HCT116 (cell line): ENCODE measurements at regions not wholly inside any gene's neighbourhood (a gene's known extent, or its start where the extent isn't known, plus 50 kb on each side); places are given as distances from the start of the nearest gene placed in this dataset.

Experiments
- ATAC-seq: fragments of 200-7000 bp; cut with Tn5 transposase; 2 replicates; pipeline ENCODE4 v1.9.1; 2020; ENCODE audit warnings: mild to moderate bottlenecking, moderate library complexity
- BruUV-seq: library from RNA; stranded (reverse); fragments of 400-500 nt; replicated peaks from 2 replicates; lab custom pipeline; 2021; lab: Mats Ljungman, UMichigan
- CTCF ChIA-PET: fragments of 300-600 bp; sonication (Branson Sonifier 250); formaldehyde crosslinking; loops from one replicate; lab custom pipeline; 2021; ENCODE audit warnings: antibody characterized with exemption; lab: Charles Lee
- POLR2A ChIA-PET: fragments of 300-600, 350-600 bp; sonication (Branson Sonifier 250); formaldehyde crosslinking; loops from one replicate; lab custom pipeline; 2021; ENCODE audit warnings: antibody characterized with exemption; lab: Charles Lee
- RAD21 ChIA-PET, 2 experiments: fragments of 300-600 bp; sonication (Branson Sonifier 250); formaldehyde crosslinking; loops; one replicate each; lab custom pipeline; 2023; ENCODE audit warnings: low total read pairs in 2 of 2; ENCODE audit not compliant: uncharacterized antibody in 2 of 2, unreplicated experiment in 2 of 2, low non-redundant PET in 1 of 2; lab: Charles Lee
- DNase-seq: peaks from one replicate; pipeline ENCODE4 v3.0.0-alpha.2; 2010; ENCODE audit warnings: low read depth, low spot score
- H2AFZ ChIP-seq: fragments of 200-600 bp; shearing (Covaris generic), sonication (generic); 2 replicates; pipeline ENCODE4 v1.6.1; 2017; ENCODE audit warnings: low read depth, mixed run types, mixed read lengths, antibody characterized with exemption, low read length; ENCODE audit not compliant: poor library complexity, severe bottlenecking
- H3K27ac ChIP-seq: 2 replicates; pipeline ENCODE4 v1.5.1; 2012; ENCODE audit warnings: low read depth, low read length
- H3K27me3 ChIP-seq: fragments of 200-600 bp; sonication (generic); 2 replicates; pipeline ENCODE4 v1.6.1; 2016; ENCODE audit warnings: mixed run types, low read length, mixed read lengths; ENCODE audit not compliant: insufficient read depth
- H3K36me3 ChIP-seq, 2 experiments: fragments of 200-500 bp in 1 of 2; fragments of 200-600 bp in 1 of 2; sonication (Bioruptor generic) in 1 of 2; sonication (generic) in 1 of 2; 2 replicates each; pipeline versions ENCODE4 v1.5.1 to v1.6.1; 2014 to 2016; ENCODE audit warnings: low read length in 2 of 2, inconsistent platforms in 1 of 2, mixed read lengths in 1 of 2, mixed run types in 1 of 2; ENCODE audit not compliant: insufficient read depth in 2 of 2, control insufficient read depth in 1 of 2
- H3K4me1 ChIP-seq, 2 experiments: fragments of 200-600 bp in 1 of 2; sonication (generic) in 1 of 2; 2 replicates each; pipeline versions ENCODE4 v1.5.1 to v1.6.1; 2012 to 2017; ENCODE audit warnings: low read length in 2 of 2, inconsistent platforms in 1 of 2, mild to moderate bottlenecking in 1 of 2, mixed read lengths in 1 of 2, mixed run types in 1 of 2, moderate library complexity in 1 of 2; ENCODE audit not compliant: insufficient read depth in 2 of 2, control insufficient read depth in 1 of 2
- H3K4me2 ChIP-seq: fragments of 200-600 bp; sonication (generic); 2 replicates; pipeline ENCODE4 v1.6.1; 2017; ENCODE audit warnings: mixed run types, low read length, mixed read lengths
- H3K4me3 ChIP-seq, 2 experiments: fragments of 200-600 bp in 1 of 2; sonication (generic) in 1 of 2; replicated peaks in 1 of 2; 2 replicates each; pipeline ENCODE4 v1.5.1; 2011 to 2016; ENCODE audit warnings: low read length in 2 of 2, control low read depth in 1 of 2, low read depth in 1 of 2, mild to moderate bottlenecking in 1 of 2, mixed read lengths in 1 of 2, mixed run types in 1 of 2
- H3K79me2 ChIP-seq: fragments of 200-600 bp; sonication (generic); 2 replicates; pipeline ENCODE4 v1.6.1; 2017; ENCODE audit warnings: mild to moderate bottlenecking, mixed run types, low read length, moderate library complexity, mixed read lengths; ENCODE audit not compliant: insufficient read depth
- H3K9ac ChIP-seq: fragments of 200-600 bp; sonication (generic); 2 replicates; pipeline ENCODE4 v1.6.1; 2016; ENCODE audit warnings: low read length, mixed read lengths
- H3K9me2 ChIP-seq: fragments of 200-600 bp; sonication (generic), shearing (Covaris generic); 2 replicates; pipeline ENCODE4 v1.6.1; 2017; ENCODE audit warnings: mixed run types, mild to moderate bottlenecking, moderate library complexity; ENCODE audit not compliant: insufficient read depth
- H3K9me3 ChIP-seq, 2 experiments: fragments of 200-500 bp in 1 of 2; fragments of 200-600 bp in 1 of 2; sonication (Bioruptor generic) in 1 of 2; sonication (generic) in 1 of 2; 2 replicates each; pipeline ENCODE4 v1.6.1; 2014 to 2017; ENCODE audit warnings: low read length in 2 of 2, mixed read lengths in 2 of 2, inconsistent platforms in 1 of 2, low read depth in 1 of 2, mild to moderate bottlenecking in 1 of 2, mixed run types in 1 of 2, moderate library complexity in 1 of 2; ENCODE audit not compliant: control insufficient read depth in 1 of 2, insufficient read depth in 1 of 2
- H4K20me1 ChIP-seq: fragments of 200-600 bp; sonication (generic), shearing (Covaris generic); 2 replicates; pipeline ENCODE4 v1.6.1; 2017; ENCODE audit warnings: mixed run types, mild to moderate bottlenecking, moderate library complexity; ENCODE audit not compliant: insufficient read depth
- CBX3 ChIP-seq: IDR thresholded peaks from 2 replicates; pipeline ENCODE4 v1.6.1; 2012; ENCODE audit warnings: low read depth
- CEBPB ChIP-seq: IDR thresholded peaks from 2 replicates; pipeline ENCODE4 v1.6.1; 2012; ENCODE audit warnings: low read depth
- ELF1 ChIP-seq: IDR thresholded peaks from 2 replicates; pipeline ENCODE4 v1.6.1; 2012; ENCODE audit warnings: low read depth, borderline replicate concordance
- FOSL1 ChIP-seq: IDR thresholded peaks from 2 replicates; pipeline ENCODE4 v1.6.1; 2012; ENCODE audit warnings: low read depth
- JUND ChIP-seq: IDR thresholded peaks from 2 replicates; pipeline ENCODE4 v1.6.1; 2012
- POLR2A ChIP-seq: IDR thresholded peaks from 2 replicates; pipeline ENCODE4 v1.7.0; 2011; ENCODE audit warnings: borderline replicate concordance; ENCODE audit not compliant: insufficient read depth, insufficient read length; ENCODE audit errors: extremely low read depth
- POLR2AphosphoS5 ChIP-seq: IDR thresholded peaks from 2 replicates; pipeline ENCODE4 v1.6.1; 2011; ENCODE audit warnings: mild to moderate bottlenecking, low read depth, low read length, moderate library complexity
- SIN3A ChIP-seq: IDR thresholded peaks from 2 replicates; pipeline ENCODE4 v1.6.1; 2012; ENCODE audit warnings: low read depth
- SRF ChIP-seq: IDR thresholded peaks from 2 replicates; pipeline ENCODE4 v1.6.1; 2012; ENCODE audit warnings: low read depth
- TCF7L2 ChIP-seq: IDR thresholded peaks from 2 replicates; pipeline ENCODE4 v1.7.0; 2011; ENCODE audit warnings: borderline replicate concordance, inconsistent platforms; ENCODE audit not compliant: insufficient read depth, insufficient read length; ENCODE audit errors: extremely low read depth
- YY1 ChIP-seq: IDR thresholded peaks from 2 replicates; pipeline ENCODE4 v1.6.1; 2011; ENCODE audit warnings: low read length, low read depth, moderate library complexity, mild to moderate bottlenecking; ENCODE audit not compliant: insufficient replicate concordance; ENCODE audit errors: extremely low read depth
- ZNF274 ChIP-seq: fragments of 200-500 bp; sonication (Bioruptor generic); IDR thresholded peaks from 2 replicates; pipeline ENCODE4 v1.6.1; 2014; ENCODE audit warnings: mild to moderate bottlenecking, low read depth, low read length, inconsistent platforms
- intact Hi-C: fragments of 100-400 bp; cut with micrococcal nuclease; formaldehyde crosslinking; loops from 2 replicates; pipeline ENCODE4 v1.10.0; 2022
- TF ChIP-seq, protein P1 (sequence below), 3 experiments: fragments of 200-600 bp in 1 of 3; sonication (generic) in 1 of 3; IDR thresholded peaks in 2 of 3; conservative IDR thresholded peaks in 1 of 3; 2 replicates each; pipeline ENCODE4 v1.5.1; 2012 to 2017; ENCODE audit warnings: low read depth in 2 of 3, low read length in 2 of 3, antibody characterized with exemption in 1 of 3, borderline replicate concordance in 1 of 3, control low read depth in 1 of 3, mild to moderate bottlenecking in 1 of 3, mixed read lengths in 1 of 3, mixed run types in 1 of 3, moderate library complexity in 1 of 3; ENCODE audit not compliant: insufficient read depth in 1 of 3
- TF ChIP-seq, protein P2 (sequence below): IDR thresholded peaks from 2 replicates; pipeline ENCODE4 v1.6.1; 2012; ENCODE audit warnings: low read depth
- TF ChIP-seq, protein P3 (sequence below): IDR thresholded peaks from 2 replicates; pipeline ENCODE4 v1.6.1; 2012

DNA sequence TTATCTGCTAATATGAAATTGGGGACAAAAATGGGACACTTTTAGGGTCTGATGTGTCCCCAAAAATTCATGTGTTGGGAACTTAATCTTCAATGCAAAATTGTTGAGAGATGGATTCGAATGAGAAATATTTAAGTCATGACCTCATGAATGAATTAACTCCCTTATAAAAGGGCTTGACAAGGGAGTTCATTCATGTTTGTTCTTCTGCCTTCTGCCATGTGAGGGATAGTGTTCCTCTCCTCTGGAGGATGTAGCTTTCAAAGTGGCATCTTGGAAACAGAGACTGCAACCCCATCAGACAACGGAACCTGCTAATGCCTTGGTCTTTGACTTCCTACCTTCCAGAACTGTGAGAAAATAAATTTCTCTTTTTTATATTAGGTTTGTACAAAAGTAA lies 89.2 kb upstream of the LINC00305 start:
- no peaks in the 10 kb centered on the region for H3K79me2 ChIP-seq
- no peaks in the 10 kb centered on the region; the same call in 1 of the 2 replicates for H4K20me1 ChIP-seq
- H3K4me3 ChIP-seq = no peak overlapping the region
- H3K9me3 ChIP-seq = peaks cover 3 to 20% of the 10 kb centered on the region in 2 experiments; a peak in 3 of 4 replicates
- TF ChIP-seq YY1 = no peak
- TF ChIP-seq, protein P1, sequence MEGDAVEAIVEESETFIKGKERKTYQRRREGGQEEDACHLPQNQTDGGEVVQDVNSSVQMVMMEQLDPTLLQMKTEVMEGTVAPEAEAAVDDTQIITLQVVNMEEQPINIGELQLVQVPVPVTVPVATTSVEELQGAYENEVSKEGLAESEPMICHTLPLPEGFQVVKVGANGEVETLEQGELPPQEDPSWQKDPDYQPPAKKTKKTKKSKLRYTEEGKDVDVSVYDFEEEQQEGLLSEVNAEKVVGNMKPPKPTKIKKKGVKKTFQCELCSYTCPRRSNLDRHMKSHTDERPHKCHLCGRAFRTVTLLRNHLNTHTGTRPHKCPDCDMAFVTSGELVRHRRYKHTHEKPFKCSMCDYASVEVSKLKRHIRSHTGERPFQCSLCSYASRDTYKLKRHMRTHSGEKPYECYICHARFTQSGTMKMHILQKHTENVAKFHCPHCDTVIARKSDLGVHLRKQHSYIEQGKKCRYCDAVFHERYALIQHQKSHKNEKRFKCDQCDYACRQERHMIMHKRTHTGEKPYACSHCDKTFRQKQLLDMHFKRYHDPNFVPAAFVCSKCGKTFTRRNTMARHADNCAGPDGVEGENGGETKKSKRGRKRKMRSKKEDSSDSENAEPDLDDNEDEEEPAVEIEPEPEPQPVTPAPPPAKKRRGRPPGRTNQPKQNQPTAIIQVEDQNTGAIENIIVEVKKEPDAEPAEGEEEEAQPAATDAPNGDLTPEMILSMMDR (IDR thresholded peaks at IDR 0.05 in 2 of 3, conservative IDR thresholded peaks at IDR 0.05 in 1 of 3; ENCODE audit: borderline replicate concordance in 1 of 3, insufficient read depth in 1 of 3, low read depth in 2 of 3, low read length in 2 of 3) = no peak
- no peak for TF ChIP-seq POLR2A
- TF ChIP-seq POLR2AphosphoS5 = no peak
- no peak for TF ChIP-seq SIN3A
- no peak for TF ChIP-seq ZNF274
- no peak for TF ChIP-seq CBX3
- TF ChIP-seq SRF = no peak
- no peak for TF ChIP-seq CEBPB
- TF ChIP-seq TCF7L2 = no peak
- TF ChIP-seq FOSL1 = no peak
- TF ChIP-seq, protein P2, sequence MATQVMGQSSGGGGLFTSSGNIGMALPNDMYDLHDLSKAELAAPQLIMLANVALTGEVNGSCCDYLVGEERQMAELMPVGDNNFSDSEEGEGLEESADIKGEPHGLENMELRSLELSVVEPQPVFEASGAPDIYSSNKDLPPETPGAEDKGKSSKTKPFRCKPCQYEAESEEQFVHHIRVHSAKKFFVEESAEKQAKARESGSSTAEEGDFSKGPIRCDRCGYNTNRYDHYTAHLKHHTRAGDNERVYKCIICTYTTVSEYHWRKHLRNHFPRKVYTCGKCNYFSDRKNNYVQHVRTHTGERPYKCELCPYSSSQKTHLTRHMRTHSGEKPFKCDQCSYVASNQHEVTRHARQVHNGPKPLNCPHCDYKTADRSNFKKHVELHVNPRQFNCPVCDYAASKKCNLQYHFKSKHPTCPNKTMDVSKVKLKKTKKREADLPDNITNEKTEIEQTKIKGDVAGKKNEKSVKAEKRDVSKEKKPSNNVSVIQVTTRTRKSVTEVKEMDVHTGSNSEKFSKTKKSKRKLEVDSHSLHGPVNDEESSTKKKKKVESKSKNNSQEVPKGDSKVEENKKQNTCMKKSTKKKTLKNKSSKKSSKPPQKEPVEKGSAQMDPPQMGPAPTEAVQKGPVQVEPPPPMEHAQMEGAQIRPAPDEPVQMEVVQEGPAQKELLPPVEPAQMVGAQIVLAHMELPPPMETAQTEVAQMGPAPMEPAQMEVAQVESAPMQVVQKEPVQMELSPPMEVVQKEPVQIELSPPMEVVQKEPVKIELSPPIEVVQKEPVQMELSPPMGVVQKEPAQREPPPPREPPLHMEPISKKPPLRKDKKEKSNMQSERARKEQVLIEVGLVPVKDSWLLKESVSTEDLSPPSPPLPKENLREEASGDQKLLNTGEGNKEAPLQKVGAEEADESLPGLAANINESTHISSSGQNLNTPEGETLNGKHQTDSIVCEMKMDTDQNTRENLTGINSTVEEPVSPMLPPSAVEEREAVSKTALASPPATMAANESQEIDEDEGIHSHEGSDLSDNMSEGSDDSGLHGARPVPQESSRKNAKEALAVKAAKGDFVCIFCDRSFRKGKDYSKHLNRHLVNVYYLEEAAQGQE = no peak
- no peak for TF ChIP-seq JUND
- TF ChIP-seq, protein P3, sequence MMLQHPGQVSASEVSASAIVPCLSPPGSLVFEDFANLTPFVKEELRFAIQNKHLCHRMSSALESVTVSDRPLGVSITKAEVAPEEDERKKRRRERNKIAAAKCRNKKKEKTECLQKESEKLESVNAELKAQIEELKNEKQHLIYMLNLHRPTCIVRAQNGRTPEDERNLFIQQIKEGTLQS = no peak
- no peak for TF ChIP-seq ELF1
- no peak overlapping the region for H2AFZ ChIP-seq
- no peaks in the 10 kb centered on the region for H3K4me1 ChIP-seq
- no peaks in the 10 kb centered on the region for H3K9me2 ChIP-seq
- ChIA-PET POLR2A (no interaction called here), RAD21 (no interaction called here), CTCF (no interaction called here)
- DNase-seq (no peak), ATAC-seq (no peak)
- intact Hi-C loops = no loop called here
- H3K27me3 ChIP-seq = no peaks in the 10 kb centered on the region
- no peak overlapping the region for H3K9ac ChIP-seq
- no peak overlapping the region for H3K4me2 ChIP-seq
- no peak overlapping the region for H3K27ac ChIP-seq
- BruUV-seq = no TSS peak
- H3K36me3 ChIP-seq = no peaks in the 10 kb centered on the region
